NAMALWA (cell line): ENCODE measurements at regions not wholly inside any gene's neighbourhood (a gene's known extent, or its start where the extent isn't known, plus 50 kb on each side); places are given as distances from the start of the nearest gene placed in this dataset.

Experiments used
- DNase-seq: peaks from one replicate; pipeline ENCODE4 v3.0.0-alpha.2; 2015; ENCODE audit warnings: low spot score

DNA sequence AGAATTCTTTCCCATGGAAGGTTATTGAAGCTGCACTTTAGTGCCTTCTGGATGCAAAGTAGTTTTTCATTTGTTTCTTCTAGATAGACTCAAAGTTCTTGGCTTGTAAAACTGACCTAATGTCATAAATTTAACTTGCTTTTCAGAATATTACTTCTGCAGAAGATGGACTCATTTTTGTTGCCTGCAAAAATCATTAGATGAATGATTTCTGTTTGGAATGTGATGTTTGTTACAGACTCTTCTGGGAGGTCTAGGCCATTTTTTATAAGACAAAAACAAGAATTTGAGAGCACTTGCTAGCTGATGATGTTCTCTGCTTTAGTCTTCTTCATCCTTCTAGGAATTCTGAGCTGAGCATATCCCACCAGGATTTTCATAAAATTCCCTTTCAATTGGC, 308.6 kb upstream of the GIMD1 start:
- no peak for DNase-seq

- DNase-seq: no peak
These were observed 307.8 kb upstream of the GIMD1 start for GRCh38 chr4:106676173-106676921.

- no peak for DNase-seq
These were observed 303.1 kb upstream of the GIMD1 start for GRCh38 chr4:106671716-106672115.

GRCh38 chr4:106670976-106671375, 302.4 kb upstream of the GIMD1 start:
- no peak for DNase-seq

GRCh38 chr4:106659371-106659770, 290.8 kb upstream of the GIMD1 start:
- DNase-seq: no peak

GRCh38 chr4:106652095-106652494, 283.5 kb upstream of the GIMD1 start:
- DNase-seq: no peak

DNA sequence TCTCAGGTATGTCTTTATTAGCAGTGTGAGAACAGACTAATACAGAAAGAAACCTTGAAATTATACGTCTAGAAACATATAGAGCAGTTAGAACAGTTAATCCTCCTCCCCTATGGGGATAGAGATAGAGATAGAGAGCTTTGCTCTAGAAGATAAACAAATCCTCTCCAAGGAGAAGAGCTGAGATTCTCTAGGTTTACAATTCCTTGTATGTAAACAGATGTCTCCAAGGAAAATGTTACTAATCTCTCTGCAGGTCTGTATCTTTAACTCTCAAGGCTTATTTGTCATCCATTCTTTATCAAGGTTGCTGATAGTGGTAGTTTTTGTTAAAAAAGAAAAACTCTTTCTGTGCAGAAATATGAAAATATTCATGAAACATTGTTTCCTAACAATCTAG, 282.1 kb upstream of the GIMD1 start:
- no peak for DNase-seq

DNA sequence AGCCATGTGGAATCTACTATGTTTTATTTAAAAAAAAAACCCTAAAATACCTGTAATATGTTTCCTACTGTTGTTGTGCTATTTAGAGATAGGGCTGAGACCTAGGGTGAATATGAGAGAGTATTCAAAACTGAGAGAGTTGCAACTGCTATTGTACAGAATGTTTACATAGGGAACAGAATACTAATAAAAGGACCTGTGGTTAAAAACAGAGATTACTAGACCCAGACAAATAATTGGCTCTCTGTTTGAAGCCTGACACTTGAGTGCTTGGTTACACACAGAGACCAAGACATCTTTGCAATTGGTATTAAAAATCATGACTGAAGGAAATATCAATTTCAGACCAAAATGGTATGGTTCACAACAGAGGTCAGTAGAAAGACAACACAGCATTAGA, 278.9 kb upstream of the GIMD1 start:
- no peak for DNase-seq

DNA sequence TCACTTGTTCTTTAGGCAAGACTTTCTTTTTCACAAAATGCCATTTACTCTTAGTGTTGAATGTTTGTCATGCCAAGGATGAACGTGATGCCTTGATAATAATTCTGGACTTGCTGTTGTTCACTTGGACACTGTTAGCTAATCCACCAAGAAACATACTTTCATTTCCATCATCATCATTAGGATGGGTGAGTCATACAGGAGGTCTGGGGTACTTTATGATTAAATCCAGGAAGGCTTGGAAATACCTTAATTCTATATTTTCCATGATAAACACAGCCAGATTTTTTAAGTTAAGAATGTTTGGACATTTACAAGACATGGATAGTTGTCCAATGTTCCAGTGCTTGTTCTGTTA, 260.7 kb upstream of the GIMD1 start:
- no peak for DNase-seq

GRCh38 chr4:106628586-106629267, 260.1 kb upstream of the GIMD1 start:
- DNase-seq: no peak

DNA sequence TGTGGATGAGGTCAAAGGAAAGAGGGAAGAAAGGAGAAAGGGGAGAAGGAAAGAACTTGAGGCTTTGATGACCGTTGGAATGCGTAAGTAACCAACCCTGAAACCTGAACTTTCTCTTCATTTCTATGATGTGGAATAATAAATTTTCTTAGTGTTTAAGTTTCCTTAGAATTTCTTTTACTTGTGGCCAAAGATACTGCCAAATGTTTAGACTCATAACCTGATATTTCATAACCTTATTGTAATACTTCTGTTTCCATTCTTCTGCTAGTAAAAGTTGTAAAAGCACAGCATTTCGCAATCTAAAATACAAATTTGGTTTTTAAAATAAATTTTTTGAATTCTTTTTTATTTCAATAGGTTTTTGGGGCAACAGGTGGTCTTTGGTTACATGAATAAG, 258.5 kb upstream of the GIMD1 start:
- DNase-seq: no peak

GRCh38 chr4:106624671-106625070, 256.1 kb upstream of the GIMD1 start:
- no peak for DNase-seq

GRCh38 chr4:106618956-106619355, 250.4 kb upstream of the GIMD1 start:
- DNase-seq: no peak

GRCh38 chr4:106615961-106616360, 247.4 kb upstream of the GIMD1 start:
- no peak for DNase-seq

- no peak for DNase-seq
These were observed 246.9 kb upstream of the GIMD1 start for GRCh38 chr4:106615410-106615945.

GRCh38 chr4:106614441-106614840, 245.9 kb upstream of the GIMD1 start:
- no peak for DNase-seq

- no peak for DNase-seq
These were observed 241.3 kb upstream of the GIMD1 start for GRCh38 chr4:106609917-106610316.

DNA sequence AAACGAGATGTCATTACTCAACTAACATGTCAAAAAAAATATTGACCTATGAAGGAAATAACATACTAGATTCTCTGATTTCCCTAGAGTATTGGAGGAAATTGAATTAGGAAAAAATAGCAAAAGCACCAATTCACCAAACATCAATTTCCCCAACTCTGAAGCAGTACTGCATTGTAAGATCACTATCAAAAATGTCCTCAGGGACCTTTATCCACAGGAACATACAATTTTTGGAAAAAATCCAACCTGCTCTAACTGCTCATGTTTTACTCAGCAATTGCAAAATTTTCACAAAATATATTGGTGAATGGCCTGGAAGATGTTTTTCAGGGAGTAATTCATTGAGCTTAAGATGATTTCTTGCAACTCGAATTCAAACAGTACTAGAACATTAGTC, 239.0 kb upstream of the GIMD1 start:
- DNase-seq: no peak

- no peak for DNase-seq
These were observed 235.9 kb upstream of the GIMD1 start for GRCh38 chr4:106604319-106605051.

DNA sequence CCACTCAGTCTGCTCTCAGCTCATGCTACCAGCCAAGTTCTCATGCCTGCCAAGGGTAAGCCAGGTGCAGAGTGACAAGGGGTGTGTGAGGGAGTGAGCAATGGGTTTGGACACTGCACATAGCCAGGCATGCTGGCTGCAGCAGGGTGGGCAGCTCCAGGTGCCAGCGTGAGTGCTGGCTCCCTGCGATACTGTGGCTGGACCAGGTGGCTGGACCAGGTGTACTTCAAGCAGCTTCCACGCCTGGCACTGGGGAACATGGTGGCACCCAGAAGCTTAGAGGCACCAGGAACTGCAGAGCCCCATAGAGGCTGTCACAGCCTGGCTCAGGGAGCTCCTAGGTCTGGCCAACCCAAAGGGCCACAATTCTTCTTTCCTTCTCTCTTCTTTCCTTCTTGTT, 234.9 kb upstream of the GIMD1 start:
- no peak for DNase-seq

DNA sequence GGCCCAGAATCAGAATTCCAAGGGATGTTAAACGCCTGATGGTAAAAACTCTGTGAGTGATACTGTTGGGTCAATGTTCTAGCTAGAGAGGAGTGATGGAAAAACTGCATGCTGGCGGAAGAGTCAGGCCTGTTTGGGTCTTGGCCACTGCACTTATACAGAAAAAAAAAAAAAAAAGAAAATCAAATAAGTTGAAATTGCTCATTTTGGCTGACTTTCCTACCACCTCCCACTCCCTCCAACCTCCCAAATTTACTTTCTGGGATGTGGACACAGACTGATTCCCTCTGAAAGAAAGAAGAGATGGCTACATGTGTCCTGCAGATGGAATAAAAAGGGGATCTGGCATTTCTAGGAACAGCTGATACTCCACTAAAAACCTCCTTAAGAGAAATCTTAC, 234.1 kb upstream of the GIMD1 start:
- DNase-seq: no peak

- no peak for DNase-seq
These were observed 232.9 kb upstream of the GIMD1 start for GRCh38 chr4:106601519-106601918.

GRCh38 chr4:106595906-106596305, 227.3 kb upstream of the GIMD1 start:
- no peak for DNase-seq
